ENCODE measurements at regions not wholly inside any gene's neighbourhood (a gene's known extent, or its start where the extent isn't known, plus 50 kb on each side); places are given as distances from the start of the nearest gene placed in this dataset.

DNA sequence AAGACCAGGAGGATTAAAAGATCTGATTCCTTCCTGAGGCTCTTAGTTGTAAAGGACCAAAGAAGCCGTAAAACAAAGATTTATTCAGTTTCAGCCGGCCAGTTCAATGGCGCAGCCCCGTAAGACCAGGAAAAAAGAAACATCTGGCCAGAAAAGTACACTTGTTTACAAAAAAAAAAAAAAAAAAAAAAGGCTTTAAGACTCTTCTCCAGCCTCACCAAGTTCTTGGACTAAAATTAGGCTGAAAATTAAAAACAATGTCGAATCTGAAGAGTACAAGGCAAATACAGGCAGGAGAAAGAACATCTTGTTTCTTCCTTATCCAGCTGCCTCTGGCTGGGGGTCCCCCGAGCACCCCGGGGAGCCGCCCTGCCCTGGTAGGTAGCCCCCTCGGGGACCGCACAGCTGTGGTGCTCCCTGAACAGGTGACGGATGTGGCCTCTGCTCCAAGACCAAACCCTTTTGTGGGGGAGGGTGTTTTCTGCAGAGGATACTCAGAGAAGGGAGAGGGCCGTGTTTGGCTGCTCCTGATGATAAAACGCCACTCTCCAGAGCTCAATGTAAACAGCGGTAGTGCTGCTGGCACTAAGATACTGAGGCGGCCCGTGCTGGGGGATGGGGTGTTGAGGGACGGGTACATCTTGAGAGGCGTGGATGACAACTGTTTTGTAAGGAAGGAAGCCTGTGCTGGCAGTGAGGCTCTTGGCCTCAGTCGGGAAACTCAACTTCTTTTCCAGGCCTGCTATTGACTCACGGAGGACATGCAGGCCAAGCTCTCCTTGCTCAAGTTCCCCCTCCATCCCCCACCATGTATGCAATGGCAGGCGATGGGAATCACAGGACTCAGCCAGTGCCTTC is 201.0 kb upstream of the DIO3 start:
- H3K27me3 ChIP-seq (ENCODE audit: insufficient read depth, low read depth, low read length) = no peaks in the 10 kb centered on the region
- no peak overlapping the region for H2AFZ ChIP-seq (ENCODE audit: low read depth, low read length)
- H3K79me2 ChIP-seq (replicated peaks; ENCODE audit: insufficient read depth, low read length) = no peaks in the 10 kb centered on the region
- H3F3A ChIP-seq (ENCODE audit: insufficient read depth, low read length, poor library complexity, severe bottlenecking) = no peaks in the 10 kb centered on the region
- TF ChIP-seq EZH2 (IDR thresholded peaks at IDR 0.05; ENCODE audit: borderline replicate concordance, insufficient read depth, low read length, poor library complexity, severe bottlenecking) (no peak), TAF1 (IDR thresholded peaks at IDR 0.05; ENCODE audit: low read depth) (no peak), REST (IDR thresholded peaks at IDR 0.05; ENCODE audit: borderline replicate concordance) (no peak), RAD21 (conservative IDR thresholded peaks at IDR 0.05) (no peak), POLR2AphosphoS5 (IDR thresholded peaks at IDR 0.05) (no peak), MXI1 (conservative IDR thresholded peaks at IDR 0.05; ENCODE audit: poor library complexity, severe bottlenecking) (no peak), EP300 (conservative IDR thresholded peaks at IDR 0.05; ENCODE audit: poor library complexity, severe bottlenecking) (no peak), SMC3 (conservative IDR thresholded peaks at IDR 0.05; ENCODE audit: poor library complexity) (no peak)
- TF ChIP-seq, protein P1, sequence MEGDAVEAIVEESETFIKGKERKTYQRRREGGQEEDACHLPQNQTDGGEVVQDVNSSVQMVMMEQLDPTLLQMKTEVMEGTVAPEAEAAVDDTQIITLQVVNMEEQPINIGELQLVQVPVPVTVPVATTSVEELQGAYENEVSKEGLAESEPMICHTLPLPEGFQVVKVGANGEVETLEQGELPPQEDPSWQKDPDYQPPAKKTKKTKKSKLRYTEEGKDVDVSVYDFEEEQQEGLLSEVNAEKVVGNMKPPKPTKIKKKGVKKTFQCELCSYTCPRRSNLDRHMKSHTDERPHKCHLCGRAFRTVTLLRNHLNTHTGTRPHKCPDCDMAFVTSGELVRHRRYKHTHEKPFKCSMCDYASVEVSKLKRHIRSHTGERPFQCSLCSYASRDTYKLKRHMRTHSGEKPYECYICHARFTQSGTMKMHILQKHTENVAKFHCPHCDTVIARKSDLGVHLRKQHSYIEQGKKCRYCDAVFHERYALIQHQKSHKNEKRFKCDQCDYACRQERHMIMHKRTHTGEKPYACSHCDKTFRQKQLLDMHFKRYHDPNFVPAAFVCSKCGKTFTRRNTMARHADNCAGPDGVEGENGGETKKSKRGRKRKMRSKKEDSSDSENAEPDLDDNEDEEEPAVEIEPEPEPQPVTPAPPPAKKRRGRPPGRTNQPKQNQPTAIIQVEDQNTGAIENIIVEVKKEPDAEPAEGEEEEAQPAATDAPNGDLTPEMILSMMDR (IDR thresholded peaks at IDR 0.05; ENCODE audit: poor library complexity, severe bottlenecking) = no peak
- no peak overlapping the region for H3K4me2 ChIP-seq (ENCODE audit: low read length)
- H3K9me3 ChIP-seq (ENCODE audit: low read length) = peaks cover 2% of the 10 kb centered on the region
- no peak overlapping the region for H3K9ac ChIP-seq (ENCODE audit: low read length)
- no peak overlapping the region for H3K27ac ChIP-seq (ENCODE audit: low read length)
- no peaks in the 10 kb centered on the region for H3K9me2 ChIP-seq (ENCODE audit: insufficient read depth, low read length)
- H4K20me1 ChIP-seq (ENCODE audit: insufficient read depth) = no peaks in the 10 kb centered on the region
- H3K4me3 ChIP-seq (ENCODE audit: low read length) = no peak overlapping the region
- no peaks in the 10 kb centered on the region for H3K36me3 ChIP-seq (ENCODE audit: insufficient read depth, low read length)

GRCh38 chr14:101361044-101361443 is 200.3 kb upstream of the DIO3 start:
- H3K9me3 ChIP-seq (ENCODE audit: low read length) = no peaks in the 10 kb centered on the region
- no peak overlapping the region for H3K27ac ChIP-seq (ENCODE audit: low read length)
- no peaks in the 10 kb centered on the region for H3K27me3 ChIP-seq (ENCODE audit: insufficient read depth, low read depth, low read length)
- no peaks in the 10 kb centered on the region for H3F3A ChIP-seq (ENCODE audit: insufficient read depth, low read length, poor library complexity, severe bottlenecking)
- H3K79me2 ChIP-seq (replicated peaks; ENCODE audit: insufficient read depth, low read length) = no peaks in the 10 kb centered on the region
- H3K4me3 ChIP-seq (ENCODE audit: low read length) = no peak overlapping the region
- H3K4me2 ChIP-seq (ENCODE audit: low read length) = no peak overlapping the region
- H4K20me1 ChIP-seq (ENCODE audit: insufficient read depth) = no peaks in the 10 kb centered on the region
- H3K9ac ChIP-seq (ENCODE audit: low read length) = no peak overlapping the region
- TF ChIP-seq TAF1 (IDR thresholded peaks at IDR 0.05; ENCODE audit: low read depth) (no peak), EP300 (conservative IDR thresholded peaks at IDR 0.05; ENCODE audit: poor library complexity, severe bottlenecking) (no peak), POLR2AphosphoS5 (IDR thresholded peaks at IDR 0.05) (no peak), SMC3 (conservative IDR thresholded peaks at IDR 0.05; ENCODE audit: poor library complexity) (no peak), EZH2 (IDR thresholded peaks at IDR 0.05; ENCODE audit: borderline replicate concordance, insufficient read depth, low read length, poor library complexity, severe bottlenecking) (no peak), REST (IDR thresholded peaks at IDR 0.05; ENCODE audit: borderline replicate concordance) (no peak), MXI1 (conservative IDR thresholded peaks at IDR 0.05; ENCODE audit: poor library complexity, severe bottlenecking) (no peak), RAD21 (conservative IDR thresholded peaks at IDR 0.05) (no peak)
- TF ChIP-seq, protein P1 (IDR thresholded peaks at IDR 0.05; ENCODE audit: poor library complexity, severe bottlenecking) = no peak
- no peak overlapping the region for H2AFZ ChIP-seq (ENCODE audit: low read depth, low read length)
- no peaks in the 10 kb centered on the region for H3K9me2 ChIP-seq (ENCODE audit: insufficient read depth, low read length)
- H3K36me3 ChIP-seq (ENCODE audit: insufficient read depth, low read length) = no peaks in the 10 kb centered on the region

Measured in neural cell (in vitro differentiated cells).